HG03432 (cell line): ENCODE measurements at regions not wholly inside any gene's neighbourhood (a gene's known extent, or its start where the extent isn't known, plus 50 kb on each side); places are given as distances from the start of the nearest gene placed in this dataset.
"Not testable (repeated sequence)": the region's sequence is repeated elsewhere in the genome, so short reads cannot be mapped to it uniquely, and the experiment has no call there.

Experiments
- ATAC-seq: cut with Tn5 transposase; IDR thresholded peaks from one replicate; pipeline ENCODE4 v1.9.1; 2021; ENCODE audit warnings: mild to moderate bottlenecking, moderate library complexity; ENCODE audit not compliant: unreplicated experiment

DNA sequence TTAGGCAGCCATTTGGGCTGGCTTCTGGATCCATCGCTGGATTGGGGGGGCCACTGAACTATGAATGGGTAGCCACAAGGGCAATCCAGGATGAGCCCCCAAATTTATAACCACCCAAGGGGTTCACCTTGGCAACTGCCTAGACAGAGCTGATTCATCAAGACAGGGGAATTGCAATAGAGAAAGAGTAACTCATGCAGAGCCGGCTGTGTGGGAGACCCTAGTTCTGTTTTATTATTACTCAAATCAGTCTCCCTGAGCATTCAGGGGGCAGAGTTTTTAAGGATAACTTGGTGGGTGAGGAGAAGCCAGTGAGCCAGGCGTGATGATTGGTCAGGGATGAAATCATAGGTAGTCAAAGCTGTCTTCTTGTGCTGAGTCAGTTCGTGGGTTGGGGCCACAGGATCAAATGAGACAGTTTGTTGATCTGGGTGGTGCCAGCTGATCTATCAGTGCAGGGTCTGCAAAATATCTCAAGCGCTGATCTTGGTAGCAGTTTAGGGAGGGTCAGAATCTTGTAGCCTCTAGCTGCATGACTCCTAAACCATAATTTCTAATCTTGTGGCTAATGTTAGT, 57.9 kb downstream of the DNAJB9 start:
- no peak for ATAC-seq

- no peak for ATAC-seq
Observed at GRCh38 chr7:108628678-108629077, 59.0 kb downstream of the DNAJB9 start.

DNA sequence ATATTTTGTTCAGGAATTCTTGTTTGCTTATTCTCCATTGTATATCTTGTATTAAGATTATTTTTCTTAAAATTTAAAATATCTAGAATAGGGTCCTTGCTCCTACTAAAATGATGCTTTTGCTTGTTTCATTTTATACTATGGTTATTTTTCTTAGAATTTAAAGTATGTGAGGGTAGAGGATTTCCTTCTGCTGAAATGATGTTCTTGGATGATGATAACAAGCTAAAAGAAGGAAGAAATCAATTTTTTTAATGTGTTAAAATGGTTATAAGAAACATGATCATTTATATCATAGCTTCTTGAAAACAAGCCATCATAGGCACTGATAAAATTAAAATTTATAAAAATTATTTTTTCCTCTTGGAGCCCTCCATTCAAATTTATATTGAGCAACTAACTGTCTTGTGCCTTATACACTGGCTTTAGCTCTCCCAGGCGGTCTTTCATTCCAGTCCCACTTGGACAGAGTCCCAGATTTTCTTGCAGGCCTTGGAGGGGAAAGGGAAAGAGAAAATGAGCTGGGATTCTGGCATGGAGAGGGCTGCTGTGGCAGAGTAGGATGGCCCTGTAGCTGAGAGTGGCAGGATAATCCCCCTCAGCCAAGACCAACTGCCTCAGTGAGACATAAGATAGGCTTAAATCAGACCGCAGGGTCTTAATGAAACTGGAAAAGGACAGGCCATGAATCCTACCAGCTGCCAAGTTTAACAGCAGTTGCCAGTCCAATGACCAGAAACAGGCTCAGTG, 60.2 kb downstream of the DNAJB9 start:
- ATAC-seq: no peak

- ATAC-seq: no peak
Observed at GRCh38 chr7:108634036-108634435, 64.4 kb downstream of the DNAJB9 start.

GRCh38 chr7:108634535-108634934, 64.9 kb downstream of the DNAJB9 start:
- ATAC-seq: no peak

- no peak for ATAC-seq
Observed at GRCh38 chr7:108637049-108637621, 67.5 kb downstream of the DNAJB9 start.

- ATAC-seq: no peak
Observed at GRCh38 chr7:108642126-108642525, 72.5 kb downstream of the DNAJB9 start.

DNA sequence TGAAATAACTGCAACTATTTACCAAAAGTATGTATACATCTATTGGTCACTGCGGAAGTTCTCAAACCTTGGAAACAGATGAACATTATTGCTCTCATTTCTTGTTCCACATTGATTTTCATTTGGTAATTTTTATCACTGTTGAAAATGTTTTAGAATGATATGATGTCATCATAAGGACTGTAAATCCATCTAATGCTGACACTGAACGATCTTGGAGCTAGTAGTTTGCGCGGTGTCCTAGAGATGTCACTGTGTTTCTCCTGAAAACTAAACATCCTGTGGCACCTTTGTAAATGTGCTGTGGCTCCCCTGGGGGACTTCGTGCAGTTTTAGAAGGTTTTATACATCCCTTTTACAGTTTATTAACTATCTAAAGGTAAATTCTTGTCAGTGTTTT, 73.5 kb downstream of the DNAJB9 start:
- ATAC-seq: no peak

DNA sequence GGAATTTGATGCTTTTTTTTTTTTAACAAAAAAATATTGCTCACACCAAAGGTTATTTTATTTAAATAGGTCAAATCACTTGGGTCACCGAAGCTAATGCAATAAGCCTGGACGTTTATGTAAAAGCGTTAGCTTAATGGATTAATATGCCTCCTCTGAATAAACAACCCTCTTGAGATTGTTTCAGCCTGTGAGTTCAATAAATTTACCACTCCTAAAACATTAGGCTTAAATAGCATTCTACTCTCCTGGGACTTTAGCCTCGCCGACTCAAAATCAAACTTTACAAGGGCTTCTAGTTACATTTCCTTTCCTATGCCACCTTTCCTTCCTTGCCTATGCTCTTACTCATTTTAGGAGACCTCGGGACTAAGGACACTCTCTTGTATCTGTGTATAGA, 79.3 kb downstream of the DNAJB9 start:
- ATAC-seq: no peak

GRCh38 chr7:108650467-108650866, 80.8 kb downstream of the DNAJB9 start:
- ATAC-seq: no peak

- ATAC-seq: no peak
Observed at GRCh38 chr7:108652886-108653285, 83.2 kb downstream of the DNAJB9 start.

- ATAC-seq: no peak
Observed at GRCh38 chr7:108653526-108653925, 83.9 kb downstream of the DNAJB9 start.

GRCh38 chr7:108657140-108657726, 87.6 kb downstream of the DNAJB9 start:
- ATAC-seq: not testable (repeated sequence)

DNA sequence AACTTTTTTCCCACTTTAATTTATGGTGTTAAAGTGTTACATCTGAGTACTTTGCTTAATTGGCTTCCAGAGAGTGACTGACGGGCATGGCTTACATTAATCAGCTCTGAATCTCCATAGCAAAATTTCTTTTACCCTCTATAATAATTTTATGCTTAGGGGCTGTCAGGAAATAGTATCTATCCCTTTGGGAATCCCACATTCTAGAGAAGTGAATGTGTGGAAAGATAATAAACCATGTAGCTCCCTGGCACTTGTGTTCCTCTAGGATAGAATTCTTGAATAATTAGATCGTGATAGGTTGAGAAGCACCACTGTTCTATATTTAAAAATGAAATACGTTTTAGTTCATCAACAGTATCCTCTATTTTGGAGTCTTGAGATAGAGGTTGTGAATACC, 89.6 kb downstream of the DNAJB9 start:
- no peak for ATAC-seq

- no peak for ATAC-seq
Observed at GRCh38 chr7:108659867-108660266, 90.2 kb downstream of the DNAJB9 start.

DNA sequence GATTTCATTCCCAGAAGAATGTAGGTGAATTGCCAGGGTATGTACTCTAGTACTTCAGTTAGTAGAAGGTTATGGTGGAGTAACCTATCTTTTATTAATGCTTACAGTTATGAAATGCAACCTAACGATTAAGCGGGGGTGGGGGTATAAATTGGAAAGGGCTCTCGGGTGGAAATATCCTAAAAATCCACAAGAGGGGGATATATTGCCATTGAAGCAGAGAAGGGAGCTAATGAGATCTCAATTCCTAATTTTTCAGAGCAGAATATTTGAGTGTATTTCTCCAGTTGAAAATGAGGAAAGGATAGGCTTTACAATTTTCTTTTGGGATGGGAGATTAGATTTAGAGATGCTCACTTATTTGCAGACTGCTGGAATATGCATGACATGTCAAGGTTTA, 90.8 kb downstream of the DNAJB9 start:
- ATAC-seq: no peak

GRCh38 chr7:108662783-108663362, 93.2 kb downstream of the DNAJB9 start:
- no peak for ATAC-seq

DNA sequence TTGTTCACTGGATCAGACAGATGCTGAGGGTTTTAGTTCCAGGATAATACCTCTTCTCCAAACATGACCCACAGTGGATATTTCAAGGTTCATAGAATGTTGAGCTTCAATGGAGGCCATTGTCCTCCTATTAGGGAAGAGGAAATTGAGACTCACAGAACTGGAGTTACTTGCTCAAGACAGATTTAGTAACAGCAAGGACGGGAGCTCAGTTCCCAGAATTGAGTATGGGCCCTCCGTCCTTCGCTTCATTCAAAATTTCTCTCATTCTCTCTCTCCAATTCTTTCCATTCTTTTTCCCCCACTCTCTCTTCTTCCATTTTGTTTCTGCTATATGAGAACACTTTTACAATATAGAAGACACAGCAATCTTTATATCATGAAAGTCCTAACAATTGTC, 94.0 kb downstream of the DNAJB9 start:
- ATAC-seq: no peak

DNA sequence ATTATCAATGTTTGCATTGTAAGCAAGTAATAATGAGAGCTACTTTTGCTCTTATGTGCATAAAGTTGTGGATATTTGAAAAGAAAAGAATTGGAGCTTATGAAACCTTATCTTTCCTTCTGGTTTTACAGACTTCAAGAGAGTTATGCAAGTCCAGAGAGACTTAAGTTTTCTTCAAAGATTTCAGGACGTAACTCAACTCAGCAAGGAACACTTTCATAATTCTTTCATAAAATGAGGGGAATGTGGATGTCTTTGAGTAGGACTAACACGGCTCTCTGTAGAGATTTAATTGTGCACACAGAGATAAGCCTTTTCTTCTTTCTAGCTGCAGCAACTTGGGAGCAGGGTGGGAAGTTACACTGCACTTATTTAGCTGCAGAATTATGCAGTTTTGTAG, 97.5 kb downstream of the DNAJB9 start:
- ATAC-seq: no peak

- no peak for ATAC-seq
Observed at GRCh38 chr7:108669958-108670357, 100.3 kb downstream of the DNAJB9 start.

DNA sequence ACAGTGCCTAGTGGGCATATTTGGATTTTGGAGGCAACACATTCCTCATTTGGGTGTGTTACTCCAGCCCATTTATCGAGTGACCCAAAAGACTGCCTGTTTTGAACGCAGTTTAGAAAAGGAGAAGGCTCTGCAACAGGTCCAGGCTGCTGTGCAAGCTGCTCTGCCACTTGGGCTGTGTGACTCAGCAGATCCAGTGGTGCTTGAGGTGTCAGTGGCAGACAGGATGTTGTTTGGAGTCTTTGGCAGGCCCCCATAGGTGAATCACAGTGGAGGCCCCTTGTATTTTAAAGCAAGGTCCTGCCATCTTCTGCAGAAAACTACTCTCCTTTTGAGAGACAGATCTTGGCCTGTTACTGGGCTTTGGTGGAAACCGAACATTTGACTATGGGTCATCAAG, 104.0 kb downstream of the DNAJB9 start:
- ATAC-seq: not testable (repeated sequence)

GRCh38 chr7:108684629-108685028, 115.0 kb downstream of the DNAJB9 start:
- ATAC-seq: no peak
